ENCODE measurements at regions not wholly inside any gene's neighbourhood (a gene's known extent, or its start where the extent isn't known, plus 50 kb on each side); places are given as distances from the start of the nearest gene placed in this dataset.

- TF ChIP-seq CTCF (IDR thresholded peaks at IDR 0.05; ENCODE audit: control insufficient read depth, insufficient read depth, low read depth, low read length, missing control alignments): no peak
- DNase-seq (ENCODE audit: low read depth): no peak
- H3K4me3 ChIP-seq (ENCODE audit: control insufficient read depth, low read depth, low read length): no peak overlapping the region
Measured at GRCh38 chr14:97380539-97380941, 583.4 kb downstream of the VRK1 start.

- no peak overlapping the region for H3K4me3 ChIP-seq (ENCODE audit: control insufficient read depth, low read depth, low read length)
- no peak for TF ChIP-seq CTCF (IDR thresholded peaks at IDR 0.05; ENCODE audit: control insufficient read depth, insufficient read depth, low read depth, low read length, missing control alignments)
- DNase-seq (ENCODE audit: low read depth): no peak
Measured at GRCh38 chr14:97381309-97381708, 584.1 kb downstream of the VRK1 start.

- no peak for DNase-seq (ENCODE audit: low read depth)
- TF ChIP-seq CTCF (IDR thresholded peaks at IDR 0.05; ENCODE audit: control insufficient read depth, insufficient read depth, low read depth, low read length, missing control alignments): no peak
Measured at GRCh38 chr14:97382616-97383226, 585.5 kb downstream of the VRK1 start.

GRCh38 chr14:97385727-97386126, 588.5 kb downstream of the VRK1 start:
- no peak for TF ChIP-seq CTCF (IDR thresholded peaks at IDR 0.05; ENCODE audit: control insufficient read depth, insufficient read depth, low read depth, low read length, missing control alignments)
- no peak overlapping the region for H3K4me3 ChIP-seq (ENCODE audit: control insufficient read depth, low read depth, low read length)
- no peak for DNase-seq (ENCODE audit: low read depth)

More at GRCh38 chr14:97382616-97383226, 585.5 kb downstream of the VRK1 start:
- no peak overlapping the region for H3K4me3 ChIP-seq (ENCODE audit: control insufficient read depth, low read depth, low read length)

GRCh38 chr14:97387252-97387874, 590.2 kb downstream of the VRK1 start:
- no peak for DNase-seq (ENCODE audit: low read depth)
- H3K4me3 ChIP-seq (ENCODE audit: control insufficient read depth, low read depth, low read length): no peak overlapping the region
- no peak for TF ChIP-seq CTCF (IDR thresholded peaks at IDR 0.05; ENCODE audit: control insufficient read depth, insufficient read depth, low read depth, low read length, missing control alignments)

- DNase-seq (ENCODE audit: low read depth): no peak
- no peak overlapping the region for H3K4me3 ChIP-seq (ENCODE audit: control insufficient read depth, low read depth, low read length)
Measured at GRCh38 chr14:97388408-97388807, 591.2 kb downstream of the VRK1 start.

More at GRCh38 chr14:97388408-97388807, 591.2 kb downstream of the VRK1 start:
- TF ChIP-seq CTCF (IDR thresholded peaks at IDR 0.05; ENCODE audit: control insufficient read depth, insufficient read depth, low read depth, low read length, missing control alignments): no peak

All from AG09309 (cell line).